ENCODE measurements at regions not wholly inside any gene's neighbourhood (a gene's known extent, or its start where the extent isn't known, plus 50 kb on each side); places are given as distances from the start of the nearest gene placed in this dataset.

DNA sequence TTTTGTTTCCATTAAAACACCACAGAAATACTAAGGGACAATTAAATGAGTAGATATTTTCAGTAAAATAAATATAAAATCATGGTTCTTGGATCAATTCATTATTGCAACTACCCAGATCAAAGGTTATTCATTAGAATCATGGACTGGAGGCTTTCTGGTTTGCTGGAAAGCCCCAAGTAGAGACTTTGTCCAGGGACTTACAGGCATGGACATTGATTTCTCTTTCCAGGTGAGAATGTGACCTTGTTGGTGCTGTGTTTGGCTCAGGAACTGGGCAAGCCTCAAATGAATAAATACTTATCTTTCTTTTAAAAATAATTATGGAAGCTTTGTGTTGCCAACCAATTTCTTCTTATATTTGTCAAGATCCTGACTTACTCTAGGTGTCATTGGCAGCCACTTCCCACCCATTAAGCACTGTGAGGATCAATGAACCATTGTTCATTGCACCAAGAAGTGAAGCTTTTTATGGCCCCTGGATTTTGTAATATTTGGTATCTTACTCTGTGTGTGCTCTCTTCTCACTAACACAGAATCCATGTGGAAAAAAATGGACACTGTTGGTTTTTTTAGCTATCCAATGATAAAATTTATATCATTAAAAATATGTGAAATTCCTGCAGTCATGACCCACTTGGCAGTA, 205.8 kb upstream of the NRXN1 start:
- DNase-seq, result no peak

DNA sequence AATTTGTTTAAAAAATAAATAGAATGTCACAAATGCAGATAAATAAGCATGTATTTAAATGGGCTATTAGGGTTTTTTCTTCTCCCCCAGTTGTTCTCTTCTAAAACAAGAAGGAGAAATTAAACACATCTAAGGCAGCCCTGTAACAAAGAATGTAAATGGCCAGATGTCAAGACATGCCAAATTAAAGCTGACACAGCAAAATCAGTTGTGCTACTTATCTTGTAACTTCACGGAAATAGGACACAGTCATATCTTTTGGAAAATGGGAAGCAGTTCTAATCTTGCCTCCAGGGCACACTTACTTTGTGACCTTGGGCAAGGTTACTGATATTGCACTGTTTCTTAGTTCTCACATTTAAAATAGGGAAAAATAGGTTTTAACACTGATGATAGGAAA, 200.1 kb upstream of the NRXN1 start:
- DNase-seq, result no peak

DNA sequence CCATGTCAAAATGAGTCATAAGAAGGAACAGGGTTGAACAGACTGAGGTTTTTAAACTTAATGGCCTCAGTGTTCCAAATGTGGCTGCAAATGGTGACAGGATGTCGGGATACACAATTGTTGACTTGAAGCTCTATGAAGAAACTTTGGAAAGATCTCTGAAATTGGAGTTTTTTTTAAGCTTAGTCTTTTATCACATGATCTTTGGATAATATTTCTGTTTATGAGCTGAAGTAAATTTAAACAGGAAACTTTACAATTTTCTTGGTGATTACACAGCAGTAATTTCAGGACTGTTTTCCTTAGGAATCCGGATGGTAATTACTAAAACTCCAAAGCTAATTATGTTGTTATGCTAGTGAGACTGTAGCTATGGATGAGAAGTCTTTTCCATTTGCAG, 199.1 kb upstream of the NRXN1 start:
- DNase-seq, result no peak

DNA sequence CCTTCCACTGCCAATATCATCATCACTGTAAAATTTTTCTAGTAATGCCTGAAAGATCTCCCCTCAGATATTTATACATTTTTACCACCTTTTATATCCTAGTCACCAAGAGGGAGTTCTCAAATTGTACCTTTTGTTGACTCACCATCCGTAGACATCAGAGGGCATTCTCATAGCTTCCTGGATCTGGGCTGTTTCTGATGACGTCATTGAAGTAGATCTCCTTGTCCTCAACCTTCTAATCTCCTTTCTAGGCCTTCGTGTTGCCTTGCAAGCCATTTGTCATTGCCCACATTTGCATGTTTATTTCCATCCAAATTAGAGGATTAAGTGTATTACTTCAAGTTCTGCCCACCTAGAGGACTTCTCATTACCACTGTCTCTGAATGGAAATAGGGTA, 193.4 kb upstream of the NRXN1 start:
- DNase-seq, result no peak

DNA sequence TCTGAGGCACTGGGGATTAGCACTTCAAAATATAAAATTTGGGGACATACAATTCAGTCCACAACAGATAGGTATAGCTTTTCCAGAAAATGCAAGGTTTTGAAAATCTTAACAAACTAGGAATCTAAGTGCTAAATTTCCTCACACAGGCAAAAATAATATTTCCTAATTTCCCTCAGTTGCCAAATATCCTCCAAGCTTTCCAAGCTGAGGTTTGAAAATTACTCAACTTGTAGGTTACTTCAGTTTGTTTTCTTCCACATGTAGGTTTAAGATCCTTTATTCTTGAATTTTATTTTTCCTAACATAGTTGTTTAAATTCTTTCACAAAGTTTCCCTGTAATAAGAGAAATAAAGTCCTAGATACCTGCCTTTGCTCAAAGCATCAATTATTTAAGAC, 192.9 kb upstream of the NRXN1 start:
- DNase-seq, result no peak

DNA sequence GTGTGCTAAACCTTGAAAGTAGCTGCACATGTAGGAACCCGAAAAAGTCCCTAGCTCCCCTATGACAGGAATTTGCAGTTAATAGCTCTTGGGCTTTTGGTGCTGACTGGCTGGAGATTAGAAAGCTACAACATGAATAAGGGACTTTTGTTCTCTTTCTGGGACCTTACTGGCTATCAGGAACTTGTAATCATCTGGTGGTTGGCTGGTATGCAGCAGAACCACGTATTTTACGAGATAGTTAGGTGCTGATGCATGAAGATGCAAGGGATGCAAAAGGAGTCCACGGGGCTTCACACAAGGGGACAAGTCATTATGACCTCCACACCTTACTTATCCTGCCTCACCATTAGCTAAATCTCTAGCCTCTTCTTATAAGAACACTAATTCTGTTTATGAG, 190.2 kb upstream of the NRXN1 start:
- no peak for DNase-seq

DNA sequence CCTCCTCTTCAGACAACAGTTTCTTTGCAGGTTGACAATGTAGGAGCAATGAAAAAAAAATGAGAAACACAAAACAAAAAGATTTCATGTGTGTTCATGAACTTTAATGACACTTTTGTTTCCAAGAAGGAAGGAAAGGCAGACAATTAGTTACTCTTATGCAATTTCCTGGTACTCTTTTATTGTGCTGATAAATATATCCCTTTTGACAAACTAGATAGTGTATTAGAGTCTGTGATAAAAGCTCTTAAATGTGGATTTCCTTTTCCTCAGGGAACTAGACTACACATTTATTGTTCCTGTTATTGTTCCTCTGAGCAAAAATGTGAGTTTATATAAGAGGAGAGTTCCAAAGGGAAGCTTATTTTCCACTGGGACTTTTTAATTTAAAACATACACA, 188.7 kb upstream of the NRXN1 start:
- no peak for DNase-seq

DNA sequence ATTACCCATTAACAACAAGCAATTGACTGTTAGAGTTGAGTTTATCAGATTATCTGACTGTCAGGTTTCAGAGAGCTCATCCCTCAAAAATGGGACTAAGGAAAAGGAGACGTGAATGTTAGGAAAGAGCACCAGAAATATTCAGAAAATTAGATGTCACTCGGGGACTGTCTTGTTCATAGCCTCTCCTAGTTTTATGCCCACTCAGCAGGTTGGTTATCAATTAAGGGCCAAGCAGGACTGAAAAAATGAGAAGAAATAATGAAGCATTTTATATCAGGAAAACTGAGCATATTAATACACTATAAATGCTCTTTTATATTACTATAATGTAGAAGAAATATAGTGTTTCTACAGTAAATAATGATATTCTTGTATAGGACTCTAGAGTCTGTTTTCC, 188.1 kb upstream of the NRXN1 start:
- DNase-seq, result no peak

DNA sequence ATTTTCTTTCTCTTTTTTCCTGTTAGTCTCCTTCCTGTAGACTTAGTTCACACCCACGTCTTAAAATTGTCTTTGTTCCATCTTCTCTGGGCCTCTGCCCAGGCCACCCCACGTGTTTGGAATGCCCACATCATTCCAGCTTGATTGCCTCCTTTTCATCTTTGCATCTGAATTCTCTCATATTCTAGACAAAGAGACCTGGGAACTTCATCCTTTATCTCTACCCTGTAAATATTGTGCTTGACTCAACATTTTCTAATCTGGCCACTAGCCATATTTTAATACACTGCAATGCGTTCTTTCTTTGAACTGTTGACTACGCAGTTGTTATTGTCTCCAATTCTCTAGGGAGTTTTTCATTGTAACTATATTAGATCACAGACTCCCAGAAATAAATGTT, 187.5 kb upstream of the NRXN1 start:
- DNase-seq, result no peak

DNA sequence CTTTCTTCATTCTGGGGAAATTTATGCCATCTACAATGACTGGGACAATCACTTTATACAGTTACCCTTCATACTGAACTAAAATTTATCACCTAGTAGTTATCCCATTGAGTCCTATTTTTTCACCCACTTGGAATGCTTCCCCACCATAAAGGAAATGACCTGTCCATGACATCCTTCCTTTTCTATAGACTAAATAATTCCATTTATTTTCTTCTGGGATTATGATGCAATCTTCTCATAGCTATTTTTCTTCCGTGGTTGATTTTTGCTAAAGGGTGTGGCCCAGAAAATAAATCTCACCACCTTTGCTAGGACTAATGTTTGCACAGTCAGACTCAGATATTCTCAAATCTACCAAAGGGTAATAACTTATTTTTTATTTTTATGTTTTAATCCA, 186.1 kb upstream of the NRXN1 start:
- DNase-seq, result no peak

DNA sequence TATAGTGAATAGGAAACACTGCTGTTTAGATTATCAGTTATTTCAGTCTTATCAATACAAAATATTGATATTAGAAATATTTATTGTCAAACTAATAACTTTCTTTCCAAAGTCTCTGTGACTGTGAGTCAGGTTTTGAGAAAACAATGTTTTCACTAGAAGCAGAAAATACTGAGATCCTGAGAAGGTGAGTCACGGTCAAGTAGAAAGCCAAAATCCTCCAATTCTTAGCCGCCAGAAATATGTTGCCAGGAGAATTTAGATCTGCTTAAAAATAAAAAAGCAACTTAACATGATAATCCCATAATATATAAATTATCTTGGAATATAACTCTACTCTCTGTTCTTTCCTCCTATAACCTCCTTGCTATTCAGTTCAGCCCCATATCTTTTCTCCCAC, 181.9 kb upstream of the NRXN1 start:
- DNase-seq, result no peak

DNA sequence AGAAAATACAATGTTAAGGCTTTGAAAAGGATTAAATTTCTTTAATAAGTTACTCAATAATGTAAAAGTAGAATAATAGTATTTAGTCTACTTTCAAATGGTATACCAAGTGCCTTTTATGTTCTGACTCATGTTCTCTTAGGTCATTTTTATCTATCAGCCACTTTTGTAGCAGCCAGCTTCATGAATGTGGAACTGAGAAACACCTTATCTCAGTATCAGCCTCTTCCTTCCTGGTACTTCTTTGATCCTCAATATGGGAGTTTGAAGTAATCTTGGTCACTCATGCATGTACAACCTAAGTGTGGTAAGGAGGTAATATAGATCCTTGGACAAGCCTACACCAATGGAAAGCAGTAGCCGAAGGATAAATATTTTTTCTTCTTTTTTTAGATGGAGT, 180.4 kb upstream of the NRXN1 start:
- DNase-seq, result no peak

DNA sequence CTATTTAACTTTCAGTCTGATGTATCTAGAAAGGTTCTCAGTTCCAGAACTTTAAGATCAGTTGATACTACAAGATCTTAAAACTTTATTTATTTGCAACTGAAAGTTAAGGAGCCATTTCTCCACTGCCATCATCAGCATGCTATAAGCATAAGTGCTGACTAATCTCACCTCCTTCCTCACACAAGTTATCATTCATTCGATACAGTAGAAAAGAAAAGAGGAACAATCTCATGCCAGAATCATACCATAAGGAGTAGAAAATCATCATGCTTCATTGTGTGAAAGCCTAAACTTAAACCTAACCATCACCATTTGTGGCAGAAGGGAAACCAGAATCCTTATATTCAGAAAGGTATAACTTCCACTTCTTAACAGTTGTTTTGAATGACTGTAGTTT, 176.6 kb upstream of the NRXN1 start:
- DNase-seq, result no peak

DNA sequence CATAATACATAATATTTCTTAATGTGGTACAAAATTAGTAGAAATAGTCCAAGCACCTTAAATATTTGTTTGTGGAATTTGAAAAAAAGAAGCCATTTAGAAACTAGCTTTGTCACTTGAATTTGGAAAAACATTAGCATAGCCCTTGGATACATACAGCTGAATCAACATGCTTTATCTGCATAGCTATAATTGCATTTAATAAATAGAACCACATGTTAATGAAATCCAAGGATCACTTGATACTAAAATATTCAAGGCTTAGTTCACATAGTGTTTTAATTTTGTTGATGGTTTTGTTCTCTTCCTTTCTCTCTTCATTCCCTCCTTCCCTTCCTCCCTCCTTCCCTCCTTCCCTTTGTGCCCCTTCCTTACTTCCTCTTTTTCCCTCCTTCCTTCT, 169.4 kb upstream of the NRXN1 start:
- no peak for DNase-seq

DNA sequence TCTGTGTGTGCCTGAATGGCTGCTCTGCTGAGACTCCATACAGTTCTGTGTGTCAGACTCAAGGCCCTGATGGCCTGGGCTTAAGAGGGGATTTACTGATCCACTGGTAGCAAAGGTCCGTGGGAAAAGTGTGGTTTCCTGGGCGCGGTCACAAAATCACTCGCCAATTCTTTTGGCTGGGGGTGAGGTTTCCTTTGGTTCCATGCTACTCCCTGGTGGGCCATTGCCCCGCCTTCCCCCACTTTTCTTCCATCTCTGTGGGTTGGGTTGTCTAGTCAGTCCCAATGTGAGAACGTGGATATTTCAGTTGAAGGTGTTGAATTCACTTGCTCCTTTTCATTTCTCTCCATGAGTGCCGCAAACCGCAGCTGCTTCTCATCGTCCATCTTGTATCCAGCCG, 162.7 kb upstream of the NRXN1 start:
- DNase-seq, result no peak

DNA sequence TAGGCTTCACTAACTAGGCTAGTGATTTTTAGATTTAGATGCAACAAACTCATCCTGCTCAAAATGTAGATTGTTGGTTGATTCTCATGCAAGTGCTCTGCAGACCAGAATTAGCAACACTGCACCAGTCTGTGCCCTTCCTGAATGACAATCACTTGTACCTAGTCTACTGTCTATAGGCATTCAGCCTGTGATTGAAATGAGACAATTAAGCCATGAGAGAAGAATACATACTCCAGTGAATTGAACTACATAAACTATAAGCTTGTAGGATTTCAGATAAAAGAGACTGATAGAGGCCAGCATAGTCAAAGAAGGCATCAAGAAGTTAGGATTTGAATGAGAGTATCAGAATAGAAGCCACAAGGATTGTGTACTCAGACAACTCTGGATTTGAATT, 138.3 kb upstream of the NRXN1 start:
- no peak for DNase-seq

DNA sequence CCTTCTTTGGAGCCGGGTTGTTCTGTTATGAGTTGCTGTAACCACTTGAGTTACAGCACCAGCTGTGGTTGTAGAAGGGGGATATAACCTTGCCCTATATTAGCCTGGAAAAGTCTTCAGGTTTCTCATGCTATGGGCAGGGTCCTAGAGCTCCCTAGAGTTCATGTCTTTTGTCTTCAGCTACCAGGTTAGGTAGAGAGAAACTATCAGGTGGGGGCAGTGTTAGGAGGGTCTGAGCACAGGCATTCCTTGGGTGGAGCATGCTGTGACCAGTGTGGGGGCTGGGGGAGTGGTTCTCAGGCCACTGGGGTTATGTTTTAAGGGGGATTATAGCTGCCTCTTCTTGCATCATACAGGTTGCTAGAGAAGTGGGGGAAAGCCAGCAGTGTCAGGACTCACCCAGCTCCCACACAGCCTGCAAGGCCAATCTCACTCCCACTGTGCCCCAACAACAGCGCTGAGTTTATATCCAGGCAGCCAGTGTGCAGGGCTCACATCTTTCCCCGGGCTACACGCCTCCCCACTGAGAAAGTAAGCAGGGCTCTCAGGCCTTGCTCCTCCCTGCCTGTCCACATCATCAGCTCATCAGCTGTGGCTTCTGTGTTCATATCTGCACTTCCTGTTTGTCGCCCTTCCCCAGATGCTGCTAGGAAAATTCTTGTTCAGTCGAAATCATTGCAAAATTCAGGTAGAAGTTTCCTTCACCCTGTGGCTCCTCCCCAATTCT, 133.8 kb upstream of the NRXN1 start:
- no peak for DNase-seq

DNA sequence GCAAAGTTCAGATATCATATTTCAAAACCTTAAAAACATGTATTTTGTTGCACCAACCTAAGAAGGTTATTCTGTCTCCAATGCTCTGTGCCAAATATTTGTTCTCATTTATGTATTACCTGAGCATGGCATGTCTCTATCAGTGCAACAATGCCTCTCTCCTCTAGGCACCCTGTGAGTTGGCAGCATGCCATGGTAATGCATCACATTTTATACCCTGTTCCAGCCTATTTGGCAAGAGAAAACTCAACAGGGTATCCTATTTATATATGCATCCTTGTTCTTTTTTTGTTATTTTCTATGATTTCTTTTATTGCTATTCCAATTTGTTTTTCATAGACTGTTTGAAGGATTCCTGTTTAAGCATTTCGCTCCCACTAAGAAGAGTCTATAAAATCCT, 126.3 kb upstream of the NRXN1 start:
- DNase-seq, result no peak

DNA sequence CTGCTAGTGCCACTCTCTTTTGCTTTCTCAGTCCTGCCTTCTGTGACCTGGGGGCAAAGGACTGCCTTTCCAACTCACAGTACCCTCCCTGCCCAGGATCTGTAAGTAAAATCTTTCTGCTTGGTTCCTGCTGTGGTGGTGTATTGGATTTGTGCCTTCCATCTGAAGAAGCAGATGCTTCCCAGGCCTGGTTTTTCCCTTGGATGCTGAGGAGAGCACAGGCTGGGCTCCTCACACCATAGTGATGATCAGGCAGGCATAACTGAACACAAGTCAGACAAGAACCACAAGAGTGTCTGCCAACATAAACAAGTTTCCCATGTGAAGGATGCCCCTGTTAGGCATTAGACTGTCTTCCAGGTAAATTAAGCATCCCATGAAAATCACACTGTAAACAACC, 121.3 kb upstream of the NRXN1 start:
- no peak for DNase-seq

DNA sequence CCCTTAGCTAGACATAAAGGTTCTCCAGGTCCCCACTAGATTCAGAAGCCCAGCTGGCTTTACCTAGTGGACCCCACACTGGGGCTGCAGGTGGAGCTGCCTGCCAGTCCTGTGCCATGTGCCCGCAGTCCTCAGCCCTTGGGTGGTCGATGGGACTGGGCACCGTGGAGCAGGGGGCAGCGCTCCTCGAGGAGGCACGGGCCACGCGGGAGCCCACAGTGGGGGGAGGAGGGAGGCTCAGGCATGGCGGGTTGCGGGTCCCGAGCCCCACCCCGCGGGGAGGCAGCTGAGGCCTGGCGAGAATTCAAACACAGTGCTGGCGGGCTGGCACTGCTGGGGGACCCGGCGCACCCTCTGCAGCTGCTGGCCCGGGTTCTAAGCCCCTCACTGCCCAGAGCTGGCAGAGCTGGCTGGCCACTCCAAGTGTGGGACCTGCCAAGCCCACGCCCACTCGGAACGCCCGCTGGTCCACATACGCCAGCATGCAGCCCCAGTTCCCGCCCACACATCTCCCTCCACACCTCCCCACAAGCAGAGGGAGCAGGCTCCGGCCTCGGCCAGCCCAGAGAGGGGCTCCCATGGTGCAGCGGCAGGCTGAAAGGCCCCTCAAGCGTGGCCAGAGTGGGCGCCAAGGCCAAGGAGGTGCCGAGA, 119.7 kb upstream of the NRXN1 start:
- DNase-seq, result no peak

DNA sequence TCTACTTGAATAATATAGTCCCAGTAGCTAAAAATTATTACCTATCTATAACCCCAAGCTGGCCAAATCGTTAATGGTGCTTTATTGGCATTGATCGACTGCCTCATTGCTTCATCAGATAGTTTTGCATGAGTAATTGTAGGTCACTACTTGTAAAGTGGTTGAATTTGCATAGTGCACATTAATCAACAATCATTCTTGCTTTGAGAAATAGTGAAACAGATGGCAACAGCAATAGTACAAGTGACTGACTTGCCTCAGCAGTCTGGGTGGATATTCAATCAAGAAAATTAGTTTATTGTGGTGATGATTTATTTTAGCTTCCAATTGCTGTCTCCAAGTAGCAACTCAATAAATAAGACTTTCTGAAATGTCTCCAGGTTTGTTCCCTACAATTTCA, 117.8 kb upstream of the NRXN1 start:
- DNase-seq, result no peak

DNA sequence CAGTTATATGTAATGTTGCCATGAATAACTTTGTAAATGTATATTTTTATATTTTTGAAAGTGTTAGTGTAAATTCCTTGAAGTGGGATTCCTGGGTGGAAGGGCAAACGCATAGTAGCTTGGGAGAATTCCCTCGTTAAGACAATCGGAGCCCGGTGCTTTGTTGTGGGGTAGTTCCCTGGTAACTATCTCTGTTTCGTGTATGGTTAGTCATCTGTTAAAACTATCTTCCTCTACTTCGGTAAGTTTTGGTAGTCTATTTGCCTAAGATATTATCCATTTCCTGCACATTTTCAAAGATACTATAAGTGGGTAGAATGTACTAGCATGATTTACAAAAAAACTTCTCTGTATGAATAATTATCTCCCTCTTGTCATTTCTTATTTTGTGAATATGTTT, 113.8 kb upstream of the NRXN1 start:
- DNase-seq, result no peak

DNA sequence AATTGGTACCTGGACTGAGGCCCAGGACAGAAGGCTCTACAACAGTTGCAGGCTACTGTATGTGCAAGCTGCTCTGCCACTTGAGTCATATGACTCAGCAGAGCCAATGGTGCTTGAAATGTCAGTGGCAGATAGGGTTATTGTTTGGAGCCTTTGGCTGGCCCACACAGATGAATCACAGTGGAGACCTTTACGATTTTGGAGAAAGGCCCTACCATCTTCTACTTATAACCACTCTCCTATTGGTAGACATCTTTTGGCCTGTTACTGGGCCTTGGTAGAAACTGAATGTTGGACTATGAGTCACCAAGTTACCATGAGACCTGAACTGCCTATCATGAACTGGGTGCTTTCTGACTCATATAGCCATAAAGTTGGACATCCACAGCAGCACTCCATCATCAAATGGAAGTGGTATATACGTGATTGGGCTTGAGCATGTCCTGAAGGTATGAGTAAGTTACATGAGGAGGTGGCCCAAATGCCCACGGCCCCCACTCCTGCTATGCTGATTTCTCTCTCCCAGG, 88.9 kb upstream of the NRXN1 start:
- DNase-seq, result no peak

DNA sequence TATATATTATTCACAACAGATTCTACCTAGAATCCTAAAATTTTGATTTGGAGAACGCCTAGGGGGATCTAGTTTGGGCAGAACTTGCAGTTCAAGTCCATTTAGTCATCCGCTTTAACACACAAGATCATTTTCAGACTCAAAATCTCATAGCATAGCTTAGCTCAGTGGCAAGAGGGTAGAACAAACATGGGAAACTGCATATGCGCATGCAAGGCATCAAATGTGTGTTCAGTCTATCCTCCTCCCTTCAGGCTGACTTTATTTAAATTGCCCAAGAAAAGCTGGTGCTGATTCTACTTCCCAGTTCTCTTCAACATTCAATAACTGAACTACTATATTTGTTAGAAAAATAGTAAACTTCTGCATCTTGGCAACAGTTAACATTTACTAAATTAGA, 79.6 kb upstream of the NRXN1 start:
- no peak for DNase-seq

DNA sequence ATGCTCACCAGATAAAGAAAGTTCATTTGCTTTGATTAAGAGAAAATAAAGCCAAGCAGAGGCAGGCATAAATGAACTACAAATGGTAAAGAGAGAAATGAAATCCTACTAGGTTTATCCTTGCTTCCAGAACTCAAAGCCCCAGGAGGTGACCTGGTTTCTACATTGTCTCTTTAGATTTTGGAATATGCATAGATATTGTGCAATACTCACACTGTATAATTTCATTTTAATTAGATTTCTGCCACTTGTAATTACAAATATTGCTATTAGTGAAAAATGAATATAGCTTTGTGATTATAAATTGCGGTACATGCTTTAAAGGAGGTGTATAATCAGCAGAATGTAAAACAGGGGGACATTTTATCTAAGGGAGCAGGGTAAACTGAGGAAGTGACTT, 76.9 kb upstream of the NRXN1 start:
- no peak for DNase-seq
